ENCODE measurements at regions not wholly inside any gene's neighbourhood (a gene's known extent, or its start where the extent isn't known, plus 50 kb on each side); places are given as distances from the start of the nearest gene placed in this dataset.
"Not testable (repeated sequence)": the region's sequence is repeated elsewhere in the genome, so short reads cannot be mapped to it uniquely, and the experiment has no call there.

DNA sequence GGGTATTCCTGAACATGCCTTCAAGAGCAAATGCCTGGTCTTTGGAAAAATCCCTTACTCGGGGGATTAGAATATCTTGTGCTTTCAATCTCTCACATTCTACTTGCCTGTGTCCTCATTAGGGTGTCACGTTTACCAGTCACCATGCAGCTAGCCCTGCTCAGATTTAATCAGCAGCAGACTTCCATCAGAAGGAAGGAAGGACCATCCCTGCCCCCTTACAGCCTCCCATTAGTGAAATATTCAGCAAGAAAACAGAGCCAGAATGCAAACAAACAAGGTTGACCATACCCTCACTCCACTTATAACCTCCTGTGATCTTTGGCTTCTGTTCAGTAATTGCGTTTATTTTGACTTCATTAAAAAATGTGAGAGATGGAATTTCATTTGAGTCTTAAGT, 208.6 kb downstream of the CXCL12 start:
- no peak for DNase-seq (ENCODE audit: low read depth)

GRCh38 chr10:44173608-44173894, 211.3 kb downstream of the CXCL12 start:
- no peak for DNase-seq (ENCODE audit: low read depth)

- no peak for DNase-seq (ENCODE audit: low read depth)
Measured at GRCh38 chr10:44172883-44173607, 211.9 kb downstream of the CXCL12 start.

- DNase-seq (ENCODE audit: low read depth): no peak
Measured at GRCh38 chr10:44171765-44172164, 213.1 kb downstream of the CXCL12 start.

DNA sequence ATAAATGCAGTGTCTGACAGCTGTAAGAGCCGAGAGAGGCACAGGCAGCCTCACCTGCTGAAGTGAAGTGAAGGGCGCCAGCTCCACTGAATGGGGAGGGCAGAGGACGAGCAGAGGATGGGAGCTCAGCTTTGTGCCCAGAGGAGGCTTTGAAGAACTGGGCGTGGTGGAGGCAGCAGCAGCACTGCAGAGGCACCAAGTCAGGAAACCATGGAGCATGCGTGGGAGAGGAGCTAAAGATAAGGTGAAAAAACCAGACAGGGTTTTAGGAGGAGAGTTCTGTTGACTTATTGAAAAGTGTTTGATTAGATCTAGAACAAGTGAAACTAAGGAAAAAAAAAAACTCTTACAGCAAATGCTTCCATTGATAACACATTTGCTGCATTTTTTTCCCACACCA, 216.4 kb downstream of the CXCL12 start:
- no peak for DNase-seq (ENCODE audit: low read depth)

DNA sequence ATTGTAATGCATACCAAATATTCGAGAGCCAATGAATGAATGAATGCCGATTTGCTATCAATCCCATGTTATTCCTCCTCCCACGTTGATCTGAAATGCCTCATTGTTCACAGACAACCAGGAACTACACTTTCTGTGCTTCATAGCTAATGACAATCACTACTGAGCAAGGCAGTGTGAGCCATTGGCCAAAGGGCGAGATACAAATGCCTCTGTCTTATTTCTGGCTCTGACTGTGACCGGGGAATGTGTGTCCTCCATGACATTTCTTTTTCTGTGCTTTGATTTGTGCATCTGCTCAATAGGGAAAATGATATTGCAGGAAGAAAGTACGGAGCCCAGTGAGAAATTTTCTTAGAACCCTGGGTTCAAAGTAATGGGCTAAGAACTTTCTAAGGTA, 217.1 kb downstream of the CXCL12 start:
- DNase-seq (ENCODE audit: low read depth): no peak

DNA sequence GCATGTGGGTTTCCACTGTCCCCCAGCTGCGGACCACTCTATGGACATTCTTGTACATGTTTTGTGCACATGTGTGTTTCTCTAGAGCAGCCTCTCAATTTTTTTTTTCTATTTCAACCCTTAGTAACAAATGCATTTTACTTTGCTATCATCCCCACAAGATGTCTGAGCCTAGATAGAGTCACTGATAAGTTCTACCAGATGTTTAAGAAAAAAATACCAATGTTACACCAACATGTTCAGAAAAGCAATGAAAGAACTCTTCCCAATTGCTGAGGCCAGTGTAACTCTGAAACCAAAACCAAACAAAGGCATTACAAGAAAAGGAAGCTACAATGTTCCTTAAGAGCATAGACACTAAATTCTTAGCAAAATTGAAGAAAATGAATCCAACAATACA, 218.5 kb downstream of the CXCL12 start:
- DNase-seq (ENCODE audit: low read depth): no peak

DNA sequence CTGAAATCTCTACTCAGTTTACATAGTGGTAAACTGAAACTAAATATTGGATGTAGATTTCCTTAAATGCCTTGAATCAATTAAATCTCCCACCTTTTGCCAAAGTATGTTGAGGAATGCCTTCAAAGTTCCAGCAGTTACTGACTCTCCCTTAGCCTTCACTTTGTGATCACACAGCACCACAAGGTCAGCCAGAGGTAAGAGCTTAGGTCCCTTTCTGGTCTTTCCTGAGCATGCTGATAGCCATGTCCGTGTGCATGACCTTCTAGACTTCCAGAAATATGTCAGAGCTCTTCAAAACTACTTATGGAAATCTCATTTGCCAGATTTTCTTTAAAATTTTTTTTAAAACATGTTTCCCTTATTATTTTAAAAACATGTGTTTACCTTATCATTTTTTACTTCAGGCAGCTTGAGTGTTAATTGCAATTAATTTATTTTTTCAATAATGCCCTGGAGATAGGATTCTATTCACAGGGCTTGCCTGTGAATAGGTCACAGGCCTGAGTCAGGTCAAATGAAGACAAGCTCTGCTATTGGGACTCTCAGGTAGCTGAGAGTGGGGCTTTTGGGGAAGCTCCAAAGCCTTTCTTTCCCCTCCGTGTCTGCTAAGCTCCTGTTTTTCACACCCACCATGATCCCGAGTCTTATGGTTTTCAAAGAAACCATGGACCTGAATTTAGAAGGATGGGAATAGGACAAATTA, 220.5 kb downstream of the CXCL12 start:
- no peak for DNase-seq (ENCODE audit: low read depth)

DNA sequence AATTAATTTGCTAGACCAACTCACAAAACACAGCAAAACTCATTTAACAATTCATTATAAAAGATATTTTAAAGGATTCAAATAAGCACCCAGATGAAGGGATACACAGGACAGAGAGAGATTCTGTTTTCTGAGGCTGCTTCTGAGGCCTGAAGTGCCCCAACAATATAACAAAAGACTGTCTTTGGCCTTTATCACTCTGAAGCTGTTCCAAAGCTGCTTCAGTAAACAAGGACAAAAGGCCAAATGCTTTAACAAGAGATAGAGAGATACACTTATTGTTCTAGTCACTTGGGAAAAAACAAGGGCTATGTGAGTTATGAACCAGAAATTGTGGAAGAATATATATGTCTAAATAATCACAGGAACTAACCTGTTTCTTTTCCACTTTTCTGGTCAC, 223.7 kb downstream of the CXCL12 start:
- DNase-seq (ENCODE audit: low read depth): no peak

DNA sequence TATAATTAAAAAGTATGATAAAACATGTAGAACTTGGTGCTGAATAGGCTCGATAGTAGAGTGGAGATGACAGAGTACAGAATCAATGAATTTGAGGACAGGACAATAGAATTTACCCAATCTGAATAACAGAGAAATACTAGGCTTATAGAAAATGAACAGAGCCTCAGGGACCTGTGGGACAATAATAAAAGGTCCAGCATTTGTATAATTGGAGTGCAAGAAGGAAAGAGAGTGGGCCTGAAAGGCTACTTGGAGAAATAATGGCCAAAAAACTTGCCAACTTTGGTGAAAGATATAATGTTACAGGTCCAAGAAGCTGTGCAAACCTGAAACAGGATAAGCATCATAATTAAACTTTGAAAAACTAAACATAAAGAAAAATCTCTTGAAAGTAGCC, 227.3 kb downstream of the CXCL12 start:
- DNase-seq (ENCODE audit: low read depth): no peak

GRCh38 chr10:44154956-44155355, 229.9 kb downstream of the CXCL12 start:
- DNase-seq (ENCODE audit: low read depth): no peak

GRCh38 chr10:44153918-44154670, 230.8 kb downstream of the CXCL12 start:
- no peak for DNase-seq (ENCODE audit: low read depth)

DNA sequence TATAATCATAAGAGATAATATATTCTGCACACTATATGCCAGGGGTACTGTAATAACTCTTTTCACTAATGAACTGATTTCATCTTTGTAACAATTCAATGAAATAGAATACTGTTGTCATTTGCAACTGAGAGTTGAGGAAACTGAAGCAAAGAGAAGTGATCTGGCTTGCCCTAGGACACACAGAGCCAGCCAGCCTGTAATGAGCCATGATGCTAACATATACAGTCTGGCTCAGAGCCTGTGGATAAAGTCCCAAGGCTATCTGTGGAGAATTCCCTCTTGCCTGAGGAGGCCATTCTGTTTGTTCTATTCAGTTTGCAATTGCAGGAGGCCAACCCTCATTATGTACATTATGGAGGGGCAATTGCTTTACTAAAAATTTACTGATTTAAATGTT, 241.3 kb downstream of the CXCL12 start:
- no peak for DNase-seq (ENCODE audit: low read depth)

DNA sequence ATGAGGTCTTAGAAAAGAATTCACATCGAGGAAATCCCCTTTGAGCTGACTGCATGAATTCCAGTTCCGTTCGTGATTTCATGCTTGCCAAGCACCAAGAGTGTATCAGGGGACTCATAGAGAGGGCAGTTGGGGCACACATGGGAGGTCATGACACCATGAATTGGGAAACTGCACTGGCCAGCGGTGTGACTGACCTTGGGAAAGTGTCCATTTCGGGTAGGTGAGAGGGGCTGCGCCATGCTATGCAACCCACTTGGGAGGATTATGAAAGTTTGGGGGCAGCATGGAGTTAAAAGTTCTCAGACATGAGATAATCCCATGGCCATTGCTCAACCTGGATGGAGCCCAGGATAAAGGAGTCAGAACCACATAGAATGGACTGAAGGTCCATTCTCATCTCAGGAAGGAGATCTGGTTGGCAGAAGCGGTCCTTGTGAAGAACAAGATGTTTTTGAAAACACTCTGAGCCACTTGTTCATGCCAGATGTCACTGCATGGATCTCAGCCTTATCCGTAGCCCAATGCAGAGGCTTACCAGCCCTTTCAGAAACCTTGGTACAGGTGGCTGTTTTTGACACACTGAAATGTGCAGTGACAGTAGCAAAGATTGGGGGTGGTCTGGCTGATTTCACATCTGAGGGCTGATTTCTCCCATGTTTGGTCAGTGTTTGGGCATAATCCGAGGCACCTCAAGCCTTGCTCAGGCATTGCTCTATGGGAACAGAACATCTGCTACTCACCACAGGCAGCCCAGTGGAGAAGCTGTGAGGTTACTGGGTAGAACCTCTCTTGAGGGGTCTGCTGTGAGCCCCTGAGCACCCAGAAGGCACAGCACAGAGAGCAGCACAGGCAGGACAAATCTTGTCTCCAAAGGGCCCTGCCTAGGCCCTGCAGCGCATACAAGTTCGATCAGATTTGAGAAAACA, 252.3 kb downstream of the CXCL12 start:
- no peak for DNase-seq (ENCODE audit: low read depth)

DNA sequence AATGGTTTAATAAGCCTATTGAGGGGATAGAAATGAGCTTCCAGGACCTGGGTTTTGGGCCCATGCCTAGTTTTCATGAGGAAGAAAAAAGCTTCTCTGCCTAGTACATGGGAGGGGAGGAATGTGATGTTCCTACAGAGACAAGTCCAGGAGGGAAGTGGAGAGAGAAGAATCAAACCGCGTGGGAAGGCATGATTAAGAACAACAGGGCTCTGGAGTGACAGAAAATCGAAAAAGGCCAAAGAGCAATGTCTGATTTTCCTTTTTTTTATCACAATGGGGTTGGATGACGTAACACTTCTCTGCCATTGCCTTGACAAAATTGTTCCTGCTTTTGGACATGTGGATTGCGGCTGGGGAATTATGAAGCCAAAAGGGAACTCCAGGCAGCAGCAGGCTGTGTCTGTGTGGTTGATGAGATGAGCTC, 258.6 kb downstream of the CXCL12 start:
- no peak for DNase-seq (ENCODE audit: low read depth)

GRCh38 chr10:44125879-44126278, 259.0 kb downstream of the CXCL12 start:
- DNase-seq (ENCODE audit: low read depth): no peak

DNA sequence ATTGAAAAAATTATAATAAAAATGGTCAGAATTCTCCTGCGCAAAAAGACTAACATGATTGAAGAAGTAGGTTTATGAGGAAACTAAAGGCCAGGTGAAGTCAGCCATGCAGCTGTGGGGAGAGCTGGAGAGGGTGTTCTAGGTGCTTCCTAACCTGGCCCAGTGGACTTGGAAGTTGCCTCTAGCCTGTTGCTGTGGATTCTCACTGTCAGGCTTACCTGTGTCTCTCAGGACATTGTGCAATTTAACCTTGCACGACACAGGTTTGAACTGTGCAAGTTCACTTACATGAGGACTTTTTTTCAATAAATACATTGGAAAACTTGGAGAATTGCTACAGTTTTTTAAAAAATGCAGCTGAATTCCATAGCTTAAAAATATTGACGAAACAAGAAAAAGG, 266.4 kb downstream of the CXCL12 start:
- DNase-seq (ENCODE audit: low read depth): no peak

- DNase-seq (ENCODE audit: low read depth): no peak
Measured at GRCh38 chr10:44116474-44116873, 268.4 kb downstream of the CXCL12 start.

GRCh38 chr10:44115516-44115915, 269.4 kb downstream of the CXCL12 start:
- no peak for DNase-seq (ENCODE audit: low read depth)

DNA sequence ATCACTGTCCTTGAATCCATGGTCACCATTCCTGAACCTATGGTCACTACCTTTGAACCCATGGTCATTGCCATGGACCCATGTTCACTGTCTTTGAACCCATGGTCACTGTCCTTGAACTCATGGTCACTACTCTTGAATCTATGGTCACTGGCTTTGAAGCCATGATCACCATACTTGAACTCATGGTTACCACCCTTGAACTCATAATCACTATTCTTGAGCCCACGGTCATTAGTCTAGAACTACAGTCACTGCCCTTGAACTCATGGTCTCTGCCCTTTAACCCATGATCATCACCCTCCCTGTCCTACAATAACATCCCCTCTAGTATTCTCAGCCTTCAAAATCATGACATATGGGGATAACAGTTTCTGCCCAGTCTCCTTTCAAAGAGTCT, 270.5 kb downstream of the CXCL12 start:
- no peak for DNase-seq (ENCODE audit: low read depth)

GRCh38 chr10:44112280-44112679, 272.6 kb downstream of the CXCL12 start:
- not testable (repeated sequence) for DNase-seq (ENCODE audit: low read depth)

DNA sequence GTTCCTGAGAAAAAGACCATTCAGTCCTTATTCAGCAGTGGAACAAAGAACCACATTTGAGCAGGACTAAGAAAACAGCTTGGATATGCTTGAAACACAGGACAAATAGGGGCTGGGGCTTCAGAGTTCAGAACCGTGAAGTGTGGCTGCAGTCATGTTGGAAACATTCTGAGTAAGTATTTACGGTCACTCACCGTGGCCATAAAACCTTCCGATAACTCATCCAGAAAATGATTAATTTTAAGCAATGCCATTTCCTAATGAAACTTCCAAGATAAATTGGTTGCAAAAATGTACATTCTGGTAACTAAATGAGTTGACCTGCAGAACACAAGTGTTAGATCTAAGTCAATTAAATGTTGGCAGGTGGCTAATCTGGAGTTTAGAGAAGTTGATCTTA, 279.2 kb downstream of the CXCL12 start:
- no peak for DNase-seq (ENCODE audit: low read depth)
